ENCODE measurements at regions not wholly inside any gene's neighbourhood (a gene's known extent, or its start where the extent isn't known, plus 50 kb on each side); places are given as distances from the start of the nearest gene placed in this dataset.

DNA sequence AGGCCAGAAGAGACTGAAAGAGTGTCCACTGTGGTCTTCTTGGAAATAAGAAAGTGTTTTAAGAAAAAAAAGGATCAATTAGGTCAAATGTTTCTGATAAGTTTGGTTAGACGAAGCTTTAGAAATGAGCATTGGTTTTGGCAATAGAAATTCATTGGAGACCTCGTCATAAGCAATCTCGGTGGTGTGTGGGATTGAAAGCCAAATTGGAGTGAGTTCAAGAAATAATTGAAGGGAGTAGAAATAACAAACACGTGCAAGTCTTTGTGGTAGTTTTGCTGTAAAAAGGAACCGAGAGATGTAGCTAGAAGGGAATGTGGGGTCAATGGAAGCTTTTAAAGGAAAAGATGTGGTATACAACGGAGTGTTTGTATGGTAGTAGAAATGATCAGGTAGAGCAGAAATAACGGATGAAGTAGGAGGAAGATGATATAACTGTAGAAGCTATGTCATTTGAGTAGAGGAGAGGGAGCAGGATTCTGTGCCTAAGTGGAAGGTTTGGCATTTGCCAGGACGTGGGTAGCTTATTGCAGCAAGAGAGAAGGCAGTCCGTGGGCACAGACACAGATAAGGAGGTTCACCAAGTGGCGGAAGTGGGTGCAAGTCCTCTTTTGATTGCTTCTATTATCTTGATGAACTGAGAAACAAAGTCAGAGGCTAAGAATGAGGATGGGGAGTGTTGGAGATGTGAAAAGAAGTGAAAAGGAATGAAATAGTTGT, 146.2 kb downstream of the DACT1 start:
- no peak for DNase-seq (ENCODE audit: low read depth, low spot score)

- no peak for DNase-seq (ENCODE audit: low read depth, low spot score)
These were observed 147.2 kb downstream of the DACT1 start for GRCh38 chr14:58784931-58785330.

GRCh38 chr14:58785701-58786100, 147.9 kb downstream of the DACT1 start:
- DNase-seq (ENCODE audit: low read depth, low spot score) = no peak

DNA sequence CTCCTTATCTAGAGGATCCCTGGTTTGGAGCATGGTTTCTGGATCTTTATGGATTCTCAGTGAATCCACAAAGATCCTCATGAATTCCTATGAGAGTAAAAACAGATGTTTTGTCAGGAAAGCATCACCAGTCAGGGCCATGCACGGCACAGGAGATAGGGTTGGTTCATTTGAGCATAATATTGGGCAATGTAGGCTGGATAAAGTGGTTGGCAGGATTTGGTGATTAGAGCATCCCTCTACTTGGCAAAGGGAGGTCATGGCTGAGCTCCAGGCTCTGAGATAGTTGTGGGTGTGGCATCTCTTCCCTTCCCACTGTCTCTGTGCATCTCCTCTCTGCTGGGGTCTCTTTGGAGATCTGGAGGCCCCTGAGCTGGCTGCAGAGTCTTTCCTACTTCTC, 149.8 kb downstream of the DACT1 start:
- DNase-seq (ENCODE audit: low read depth, low spot score) = no peak

DNA sequence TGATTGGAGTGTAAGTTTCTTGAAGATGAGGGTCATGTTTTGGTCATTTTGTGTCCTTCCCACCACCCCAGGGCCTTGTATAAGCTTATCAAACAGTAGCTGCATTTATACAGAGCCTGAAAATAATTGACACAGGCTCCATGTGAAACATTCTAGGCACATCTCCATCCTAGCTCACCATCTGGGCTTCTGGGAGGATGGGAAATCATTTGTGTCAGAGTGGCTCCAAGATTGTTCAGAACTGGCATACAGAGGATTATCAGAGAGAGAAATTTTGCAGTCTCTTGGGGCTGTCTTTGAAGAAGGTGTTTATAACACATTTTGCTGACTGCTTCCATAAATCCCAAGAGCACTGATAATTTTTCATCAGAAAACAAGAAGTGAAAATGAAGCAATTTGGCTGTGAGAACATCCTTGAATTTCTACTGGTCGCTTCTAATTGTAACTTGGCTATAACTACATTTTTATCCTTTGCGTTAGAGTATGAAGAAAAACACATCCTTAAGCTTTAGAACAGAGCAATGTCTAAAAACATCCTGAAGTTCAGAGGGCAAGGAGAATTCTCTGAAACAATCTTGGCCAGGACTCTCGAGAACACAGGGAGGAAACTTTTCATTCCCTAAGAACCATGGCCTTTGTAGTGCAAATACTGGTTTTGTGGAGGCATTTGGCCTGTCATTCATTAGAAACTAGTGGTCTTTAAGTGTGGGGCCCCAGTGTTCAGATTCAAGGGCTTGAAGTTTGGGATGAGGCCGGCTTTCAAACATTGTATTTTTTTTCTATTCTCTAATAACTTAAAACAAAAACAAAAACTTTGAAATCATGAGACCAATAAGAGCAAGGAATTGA, 151.1 kb downstream of the DACT1 start:
- DNase-seq (ENCODE audit: low read depth, low spot score) = no peak

DNA sequence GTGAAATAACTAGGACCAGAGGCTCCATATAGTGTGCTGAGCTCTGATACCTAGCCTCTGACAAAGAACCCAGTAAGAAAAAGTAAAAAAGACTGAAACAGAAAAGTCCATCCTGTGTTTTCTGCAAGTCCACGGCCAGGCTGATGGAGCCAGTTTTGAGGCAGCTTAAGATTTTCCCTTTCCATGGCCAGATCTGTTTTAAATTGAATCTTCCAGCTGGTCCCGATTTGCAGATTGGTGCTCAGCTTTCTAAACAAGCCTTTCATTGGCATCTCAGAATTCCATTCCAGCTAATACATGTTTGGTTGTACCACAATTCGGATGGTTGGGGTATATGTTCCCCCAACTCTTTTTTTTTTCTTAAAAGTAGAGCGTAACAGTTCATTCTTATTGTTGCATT, 152.0 kb downstream of the DACT1 start:
- no peak for DNase-seq (ENCODE audit: low read depth, low spot score)

DNA sequence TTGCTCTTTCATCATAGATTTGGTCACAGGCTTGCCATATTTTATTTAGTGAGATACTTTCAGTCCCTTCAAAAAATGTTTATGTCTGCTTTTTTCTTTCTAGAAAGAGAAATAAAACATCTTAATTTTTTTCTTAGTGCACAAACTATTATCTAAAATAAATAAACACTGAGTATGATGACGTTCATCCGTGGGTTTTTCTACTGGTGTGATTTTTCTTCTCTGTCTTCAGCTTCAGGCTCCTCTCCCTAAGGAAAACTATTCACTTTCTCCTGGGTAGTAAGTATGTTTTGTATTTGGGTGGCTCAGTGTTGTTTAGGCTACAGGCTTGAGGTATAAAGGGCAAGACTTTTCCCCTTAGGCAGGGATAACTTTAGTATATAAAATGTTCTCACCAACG, 154.7 kb downstream of the DACT1 start:
- DNase-seq (ENCODE audit: low read depth, low spot score) = no peak

DNA sequence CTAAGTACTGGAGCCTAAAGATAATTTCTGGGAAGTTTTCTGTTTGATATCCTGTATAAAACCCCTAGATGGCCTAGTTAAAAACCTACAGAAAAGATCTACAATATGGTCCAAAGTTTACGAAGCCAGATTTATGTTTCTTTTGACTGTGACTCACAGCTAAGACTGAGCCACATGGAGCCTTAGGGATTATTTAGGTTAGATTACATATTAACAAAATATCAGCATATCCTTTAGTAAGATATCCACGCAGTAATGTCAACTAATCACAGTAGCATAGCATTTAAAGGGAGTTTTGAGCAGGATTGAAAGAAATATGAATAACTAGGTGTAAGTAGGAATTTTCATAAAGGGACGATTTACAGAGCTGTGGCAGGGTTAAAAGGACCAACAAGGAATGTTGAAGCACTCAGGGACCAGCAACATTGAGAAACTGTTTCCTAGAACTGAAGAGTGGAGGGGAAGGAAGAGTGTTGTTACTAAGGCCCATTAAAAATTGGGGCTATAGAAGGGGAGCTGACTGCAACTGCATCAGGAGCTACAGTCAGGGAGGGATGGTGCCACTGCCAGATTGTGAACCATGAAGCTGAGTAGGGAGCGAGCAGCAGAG, 155.5 kb downstream of the DACT1 start:
- DNase-seq (ENCODE audit: low read depth, low spot score) = no peak

DNA sequence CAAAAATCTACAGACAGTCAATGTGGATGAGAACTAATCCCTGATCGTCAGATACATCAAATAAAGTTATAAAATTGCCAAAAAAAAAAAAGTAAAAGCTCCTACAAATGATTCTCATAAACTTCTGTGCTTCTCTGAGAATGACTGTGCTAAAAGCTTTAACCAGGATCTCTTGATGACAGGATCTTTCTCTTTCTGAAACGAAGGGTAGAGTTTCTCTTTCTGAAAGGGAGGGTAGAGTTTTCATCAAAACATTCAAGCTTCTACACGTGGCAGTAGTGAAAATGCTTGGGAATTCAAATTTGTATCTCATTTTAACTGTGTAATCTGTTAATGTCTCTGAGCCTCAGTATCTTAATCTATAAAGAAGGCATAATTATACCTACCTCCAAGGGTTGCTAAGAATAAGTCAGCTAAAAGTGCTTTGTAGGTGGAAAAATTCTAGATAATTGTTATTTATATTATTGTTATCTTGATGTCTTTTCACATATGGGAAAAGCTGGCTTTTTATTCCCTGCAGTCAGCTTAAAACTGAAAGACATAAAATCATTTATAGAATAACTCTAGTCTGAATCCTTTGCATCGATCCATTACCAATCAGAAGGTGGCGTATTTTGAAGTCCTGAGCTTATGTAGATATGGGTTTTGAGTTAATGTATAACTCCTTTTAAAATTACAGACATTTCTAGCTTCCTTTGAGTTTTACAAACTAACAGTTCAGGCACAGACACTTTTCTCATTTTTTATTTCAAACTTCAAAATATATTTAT, 157.4 kb downstream of the DACT1 start:
- no peak for DNase-seq (ENCODE audit: low read depth, low spot score)

DNA sequence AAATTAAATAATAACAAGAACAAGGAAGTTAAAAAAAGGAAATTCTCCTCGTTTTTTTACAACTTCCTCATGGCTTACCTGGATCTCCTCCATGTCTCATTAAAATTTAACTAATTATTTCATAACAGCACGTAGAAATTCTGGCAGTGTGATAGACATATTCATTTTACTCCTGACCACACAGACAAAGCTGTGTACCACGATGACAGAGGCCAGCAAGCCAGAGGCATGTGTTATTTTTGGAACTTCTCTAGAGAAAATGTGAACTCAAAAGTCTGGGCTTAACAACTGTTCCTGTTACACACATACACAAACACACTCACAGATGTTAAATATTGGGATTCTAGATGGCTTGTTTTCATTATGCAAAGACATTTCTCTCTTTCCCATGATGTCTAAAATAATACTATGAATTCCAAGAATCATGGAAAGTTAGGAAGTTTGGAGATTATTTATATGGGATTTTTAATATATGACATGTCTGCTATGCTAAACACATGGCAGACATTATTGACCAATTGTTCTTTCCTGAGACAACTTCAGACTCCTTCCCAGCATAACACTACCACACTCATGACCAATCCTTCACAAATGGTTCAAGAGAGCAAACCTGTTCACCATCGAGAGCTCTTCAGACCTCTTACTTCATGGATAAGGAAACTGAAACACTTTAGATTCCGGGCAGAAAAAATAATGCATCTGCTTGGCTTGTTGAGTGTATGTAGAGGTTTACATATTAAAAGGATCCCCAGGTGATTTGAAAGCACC, 158.7 kb downstream of the DACT1 start:
- no peak for DNase-seq (ENCODE audit: low read depth, low spot score)

DNA sequence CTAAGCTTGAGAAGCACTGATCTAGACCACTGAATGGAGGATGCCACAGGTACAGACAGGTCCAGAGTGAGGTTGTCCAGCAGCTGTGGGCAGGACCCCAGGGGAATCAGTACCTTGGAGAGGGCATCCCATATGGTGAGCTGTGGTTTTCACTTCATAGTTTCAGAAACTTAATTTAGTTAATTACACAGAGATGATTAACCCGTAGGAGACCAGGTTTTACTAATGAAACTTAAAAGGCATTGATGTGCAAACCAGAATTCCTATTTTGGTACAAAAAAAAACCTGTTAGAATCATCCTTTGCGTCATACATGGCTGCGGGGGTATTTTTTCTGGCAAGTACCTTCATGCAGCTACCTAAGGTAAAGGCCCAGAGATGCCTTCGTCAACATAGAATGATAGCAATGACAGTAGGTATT, 159.3 kb downstream of the DACT1 start:
- DNase-seq (ENCODE audit: low read depth, low spot score) = peak; percentile 51

DNA sequence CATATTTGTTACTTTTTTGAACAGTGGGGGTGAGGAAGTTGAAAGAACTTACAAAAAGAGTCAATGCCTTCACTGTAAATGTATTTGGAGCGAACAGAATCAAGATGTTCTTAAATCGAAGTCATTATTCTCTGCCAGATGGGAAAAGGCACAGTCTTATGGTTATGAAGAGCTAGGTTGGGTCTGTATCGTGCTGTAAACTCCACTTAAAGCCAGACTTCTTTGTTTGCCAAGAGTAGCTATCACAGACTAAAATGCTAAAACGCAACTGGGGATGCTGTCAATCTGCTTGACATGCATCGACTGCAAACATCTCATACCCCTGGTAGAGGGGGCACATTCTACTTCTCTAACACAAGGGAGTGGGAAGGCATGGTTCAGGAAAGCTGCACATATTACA, 160.4 kb downstream of the DACT1 start:
- no peak for DNase-seq (ENCODE audit: low read depth, low spot score)

DNA sequence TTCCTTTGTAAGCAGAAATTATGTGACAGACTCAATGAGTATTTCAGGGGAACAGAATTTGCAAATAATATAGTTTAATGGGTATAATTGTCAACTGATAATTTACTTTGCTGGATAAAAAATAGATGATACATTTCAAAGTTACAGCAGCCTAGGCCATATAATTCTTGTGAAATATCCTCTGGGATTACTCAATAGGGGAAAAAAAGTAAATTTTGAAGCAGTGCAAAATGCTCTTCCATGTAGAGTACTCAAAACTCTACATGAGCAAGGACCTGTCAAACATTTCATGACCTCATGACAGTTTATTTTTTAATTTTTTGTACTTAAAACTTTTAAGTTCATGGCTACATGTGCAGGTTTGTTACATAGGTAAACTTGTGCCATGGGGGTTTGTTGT, 163.3 kb downstream of the DACT1 start:
- DNase-seq (ENCODE audit: low read depth, low spot score) = no peak

DNA sequence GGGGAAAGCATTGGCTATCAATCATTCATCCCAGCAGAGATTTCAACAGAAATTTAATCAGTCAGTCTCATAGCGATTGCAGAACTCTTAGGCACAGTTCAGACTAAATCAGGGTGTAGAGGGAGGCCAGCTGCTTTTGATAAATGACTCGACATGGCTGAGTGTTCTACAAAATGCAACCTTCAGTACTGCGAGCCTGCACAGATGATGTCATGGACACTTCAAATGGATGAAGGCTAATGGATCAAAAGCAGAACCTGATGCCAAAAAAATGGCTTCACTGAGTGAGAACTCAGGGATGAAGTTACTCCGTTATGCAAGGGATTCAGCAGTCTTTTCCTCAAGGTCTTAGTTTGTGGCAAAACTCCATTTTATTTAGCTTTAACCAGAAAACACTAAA, 167.3 kb downstream of the DACT1 start:
- DNase-seq (ENCODE audit: low read depth, low spot score) = no peak

DNA sequence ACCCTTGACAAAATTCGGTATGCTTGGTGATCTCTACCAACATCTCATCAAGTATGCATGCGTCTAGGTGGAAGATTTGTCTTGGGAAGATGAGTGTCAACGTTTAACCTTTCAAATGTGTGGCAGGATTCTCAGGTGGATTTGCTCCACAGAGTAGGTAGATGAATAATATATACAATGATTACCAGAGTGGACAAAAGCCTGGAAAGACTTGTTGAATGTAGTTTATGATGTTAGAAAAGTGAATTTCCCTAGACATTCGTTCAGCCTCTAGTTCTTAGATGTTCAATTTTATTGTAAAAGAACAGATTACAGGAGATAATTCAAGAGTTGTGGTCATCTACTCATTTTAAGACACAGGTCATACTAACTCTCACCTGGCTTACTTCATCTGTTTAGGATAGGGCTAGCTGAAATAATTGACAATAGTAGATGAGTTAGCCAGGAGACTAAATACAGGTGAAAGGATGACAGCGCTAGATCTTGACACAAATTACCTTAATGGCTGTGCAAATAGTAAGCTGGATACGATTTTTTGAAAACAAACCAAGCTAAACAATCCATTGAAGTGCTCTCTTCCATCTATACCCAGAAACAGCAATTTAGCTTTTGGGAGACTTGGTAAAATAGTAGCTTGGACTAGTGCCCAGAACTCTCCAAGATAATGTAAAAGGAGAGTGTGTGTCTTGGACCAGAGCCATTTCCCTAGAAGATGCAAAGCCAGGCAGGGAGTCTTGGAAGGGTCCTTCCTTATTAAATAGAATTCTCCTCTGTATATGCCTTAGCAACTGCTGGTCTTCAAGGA, 168.0 kb downstream of the DACT1 start:
- DNase-seq (ENCODE audit: low read depth, low spot score) = peak; percentile 87

- no peak for DNase-seq (ENCODE audit: low read depth, low spot score)
These were observed 169.4 kb downstream of the DACT1 start for GRCh38 chr14:58807191-58807590.

- DNase-seq (ENCODE audit: low read depth, low spot score) = peak; percentile 53
These were observed 171.1 kb downstream of the DACT1 start for GRCh38 chr14:58808828-58809227.

- no peak for DNase-seq (ENCODE audit: low read depth, low spot score)
These were observed 171.8 kb downstream of the DACT1 start for GRCh38 chr14:58809520-58809919.

DNA sequence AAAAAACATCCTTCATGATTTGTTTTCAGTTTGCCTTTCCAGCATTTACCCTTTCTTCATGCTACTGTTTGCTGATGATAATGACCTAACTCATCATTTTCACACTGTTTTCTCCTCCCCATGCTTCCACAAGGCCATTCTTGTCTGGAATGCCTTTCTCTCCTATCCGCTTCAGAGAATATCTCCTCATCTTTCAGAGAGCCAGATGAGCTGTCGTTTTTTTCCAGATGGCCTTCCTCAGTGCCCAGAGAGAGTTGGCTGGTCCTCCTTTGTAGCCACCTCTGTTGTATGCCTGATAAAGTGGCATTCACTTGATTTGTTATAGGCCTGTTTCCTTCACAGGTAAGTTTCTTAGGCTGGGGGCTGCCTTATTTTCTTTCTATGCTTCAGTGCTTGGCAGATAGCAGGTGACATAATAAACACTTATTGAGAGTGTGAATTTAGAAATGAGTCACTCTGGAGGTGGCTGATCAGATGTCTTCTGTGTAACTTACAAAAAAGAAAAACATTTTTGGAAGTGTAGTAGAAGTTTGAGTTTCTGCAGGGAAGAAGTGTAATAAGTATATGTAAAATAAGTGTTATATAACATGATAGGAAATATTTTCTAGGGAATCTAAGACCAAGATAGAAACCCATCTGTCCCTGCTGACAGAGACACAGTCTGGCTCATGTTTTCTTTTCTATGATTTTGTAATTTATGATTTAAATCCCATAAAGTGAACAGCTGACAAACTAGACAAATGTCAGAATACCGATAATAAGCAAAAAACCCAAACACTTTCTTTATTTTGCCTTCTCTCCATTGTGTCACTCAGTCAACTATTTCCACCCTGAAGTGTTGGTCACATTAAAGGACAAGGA, 174.5 kb downstream of the DACT1 start:
- DNase-seq (ENCODE audit: low read depth, low spot score) = no peak

All from astrocyte of the hippocampus (primary cell).